Mucosa of descending colon (tissue), 3 donors: ENCODE measurements at regions not wholly inside any gene's neighbourhood (a gene's known extent, or its start where the extent isn't known, plus 50 kb on each side); places are given as distances from the start of the nearest gene placed in this dataset.

Source experiments
- ATAC-seq: fragments of 200-7000 bp; cut with Tn5 transposase; one replicate; pipeline ENCODE4 v1.9.1; 2020; ENCODE audit warnings: mild to moderate bottlenecking, moderate library complexity
- DNase-seq, 3 donors: peaks; one replicate each; pipeline ENCODE4 v3.0.0-alpha.2; 2020
- H3K36me3 ChIP-seq: fragments of 200-600 bp; one replicate; pipeline ENCODE4 v1.8.0; 2021; ENCODE audit warnings: low read depth, mild to moderate bottlenecking
- H3K4me1 ChIP-seq: fragments of 200-600 bp; one replicate; pipeline ENCODE4 v1.8.0; 2021; ENCODE audit warnings: low read depth, mild to moderate bottlenecking
- H3K4me3 ChIP-seq: fragments of 200-600 bp; one replicate; pipeline ENCODE4 v1.8.0; 2021; ENCODE audit warnings: mild to moderate bottlenecking
- H3K9me3 ChIP-seq: fragments of 200-600 bp; one replicate; pipeline ENCODE4 v1.8.0; 2021; ENCODE audit warnings: mild to moderate bottlenecking
- intact Hi-C, 2 donors: fragments of 100-400 bp; cut with DNase I in 1 of 2; cut with micrococcal nuclease in 1 of 2; formaldehyde crosslinking; loops; one replicate each; pipeline versions ENCODE4 v1.11.0 to v1.11.1; 2022; cut with DNase I, micrococcal nuclease
- TF ChIP-seq, protein P1 (sequence below): fragments of 200-600 bp; IDR thresholded peaks from one replicate; pipeline ENCODE4 v1.8.0; 2022; ENCODE audit warnings: antibody characterized with exemption, mild to moderate bottlenecking
- donor health status: DM: no; HTN: no; CAD: no; lungs with moderate emphysema.
- donor health status: DM: no; HTN: no; CAD: no.
- donor health status: DM: no; HTN: yes; CAD: no.

DNA sequence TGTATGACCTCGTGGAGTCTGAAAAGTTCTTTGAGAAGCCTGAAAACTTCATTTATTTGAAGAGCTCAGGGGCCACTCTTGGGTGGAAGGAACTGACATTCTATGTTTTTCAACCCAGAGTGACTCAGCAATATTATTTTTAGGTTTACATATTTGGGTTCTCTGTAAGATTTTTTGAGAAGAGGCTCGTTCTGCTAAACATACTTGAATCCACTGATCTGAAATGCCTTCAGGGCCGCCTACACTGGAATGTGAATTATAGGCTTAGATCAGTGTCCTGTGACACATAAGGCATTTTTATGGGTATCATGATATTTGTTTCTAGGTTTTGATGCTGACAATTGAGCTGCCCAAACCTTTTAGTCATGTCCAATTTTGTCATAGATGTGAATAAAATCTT, 86.2 kb downstream of the PSAT1 start:
- DNase-seq (no peak), ATAC-seq (no peak)
- Histone ChIP-seq H3K4me1 (no peaks in the 10 kb centered on the region), H3K9me3 (no peaks in the 10 kb centered on the region), H3K36me3 (no peaks in the 10 kb centered on the region), H3K4me3 (no peak overlapping the region)
- intact Hi-C loops: no loop called here
- TF ChIP-seq, protein P1, sequence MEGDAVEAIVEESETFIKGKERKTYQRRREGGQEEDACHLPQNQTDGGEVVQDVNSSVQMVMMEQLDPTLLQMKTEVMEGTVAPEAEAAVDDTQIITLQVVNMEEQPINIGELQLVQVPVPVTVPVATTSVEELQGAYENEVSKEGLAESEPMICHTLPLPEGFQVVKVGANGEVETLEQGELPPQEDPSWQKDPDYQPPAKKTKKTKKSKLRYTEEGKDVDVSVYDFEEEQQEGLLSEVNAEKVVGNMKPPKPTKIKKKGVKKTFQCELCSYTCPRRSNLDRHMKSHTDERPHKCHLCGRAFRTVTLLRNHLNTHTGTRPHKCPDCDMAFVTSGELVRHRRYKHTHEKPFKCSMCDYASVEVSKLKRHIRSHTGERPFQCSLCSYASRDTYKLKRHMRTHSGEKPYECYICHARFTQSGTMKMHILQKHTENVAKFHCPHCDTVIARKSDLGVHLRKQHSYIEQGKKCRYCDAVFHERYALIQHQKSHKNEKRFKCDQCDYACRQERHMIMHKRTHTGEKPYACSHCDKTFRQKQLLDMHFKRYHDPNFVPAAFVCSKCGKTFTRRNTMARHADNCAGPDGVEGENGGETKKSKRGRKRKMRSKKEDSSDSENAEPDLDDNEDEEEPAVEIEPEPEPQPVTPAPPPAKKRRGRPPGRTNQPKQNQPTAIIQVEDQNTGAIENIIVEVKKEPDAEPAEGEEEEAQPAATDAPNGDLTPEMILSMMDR: no peak

DNA sequence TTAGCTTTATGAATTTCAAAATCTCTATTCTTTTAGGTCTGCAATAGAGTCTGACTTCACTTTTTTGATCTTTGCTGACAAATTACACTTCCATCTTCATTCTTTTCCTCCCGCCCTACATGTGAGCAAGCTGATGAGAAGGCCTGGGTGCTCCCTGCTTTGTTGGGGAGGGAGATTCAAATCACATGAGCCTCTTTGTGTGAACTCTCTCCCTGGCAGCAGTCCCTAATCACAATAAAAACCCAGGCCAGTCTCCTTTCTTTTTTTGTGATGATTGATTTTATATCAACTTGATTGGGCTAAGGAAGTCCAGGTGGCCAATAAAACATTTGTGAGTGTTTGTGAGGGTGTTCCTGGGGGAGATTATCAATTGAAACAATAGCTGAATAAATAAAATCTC, 89.4 kb downstream of the PSAT1 start:
- no peaks in the 10 kb centered on the region for H3K36me3 ChIP-seq
- no peaks in the 10 kb centered on the region for H3K4me1 ChIP-seq
- ATAC-seq (no peak), DNase-seq (no peak)
- no peaks in the 10 kb centered on the region for H3K9me3 ChIP-seq
- TF ChIP-seq, protein P1: no peak
- intact Hi-C loops: no loop called here
- H3K4me3 ChIP-seq: no peak overlapping the region

DNA sequence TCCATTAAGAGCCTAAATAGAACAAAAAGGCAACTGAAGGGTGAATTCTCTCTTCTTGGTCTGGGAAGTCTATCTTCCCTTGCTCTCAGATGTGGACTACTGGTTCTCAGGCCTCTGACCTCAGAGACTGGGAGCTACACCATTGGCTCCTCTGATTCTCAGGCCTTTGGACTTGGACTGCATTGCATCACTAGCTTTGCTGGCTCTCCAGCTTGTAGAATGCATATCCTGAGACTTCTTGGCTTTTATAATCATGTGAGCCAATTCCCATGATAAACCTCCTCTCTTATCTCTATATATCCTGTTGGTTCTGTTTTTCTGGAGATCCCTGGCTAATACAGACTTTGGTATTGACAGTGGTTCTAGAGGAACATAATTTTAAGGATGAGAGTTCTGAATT, 89.8 kb downstream of the PSAT1 start:
- ATAC-seq (no peak), DNase-seq (no peak)
- no peaks in the 10 kb centered on the region for H3K36me3 ChIP-seq
- no peaks in the 10 kb centered on the region for H3K4me1 ChIP-seq
- no peak overlapping the region for H3K4me3 ChIP-seq
- no peaks in the 10 kb centered on the region for H3K9me3 ChIP-seq
- TF ChIP-seq, protein P1: no peak
- intact Hi-C loops: no loop called here

DNA sequence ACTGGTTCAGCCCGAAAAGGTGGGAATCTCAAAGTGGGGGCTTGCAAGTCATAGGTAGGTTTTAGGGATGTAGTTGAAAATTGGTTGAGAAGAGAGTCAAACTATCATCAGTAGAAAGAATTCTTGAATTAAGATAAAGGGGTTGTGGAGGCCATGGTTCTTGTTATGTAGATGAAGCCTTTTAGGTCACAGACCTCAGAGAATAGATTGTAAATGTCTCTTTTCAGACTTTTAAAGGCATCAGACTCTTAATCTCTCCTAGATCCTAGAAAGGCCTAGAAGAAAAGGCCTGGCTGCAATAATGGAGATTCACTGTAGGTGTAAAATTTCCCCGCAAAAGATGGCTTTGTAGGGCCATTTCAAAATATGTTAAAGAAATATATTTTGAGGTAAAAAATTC, 96.4 kb downstream of the PSAT1 start:
- peaks cover 10% of the 10 kb centered on the region for H3K9me3 ChIP-seq
- ATAC-seq (no peak), DNase-seq (no peak)
- intact Hi-C loops: no loop called here
- no peaks in the 10 kb centered on the region for H3K36me3 ChIP-seq
- no peaks in the 10 kb centered on the region for H3K4me1 ChIP-seq
- no peak overlapping the region for H3K4me3 ChIP-seq
- TF ChIP-seq, protein P1: no peak

DNA sequence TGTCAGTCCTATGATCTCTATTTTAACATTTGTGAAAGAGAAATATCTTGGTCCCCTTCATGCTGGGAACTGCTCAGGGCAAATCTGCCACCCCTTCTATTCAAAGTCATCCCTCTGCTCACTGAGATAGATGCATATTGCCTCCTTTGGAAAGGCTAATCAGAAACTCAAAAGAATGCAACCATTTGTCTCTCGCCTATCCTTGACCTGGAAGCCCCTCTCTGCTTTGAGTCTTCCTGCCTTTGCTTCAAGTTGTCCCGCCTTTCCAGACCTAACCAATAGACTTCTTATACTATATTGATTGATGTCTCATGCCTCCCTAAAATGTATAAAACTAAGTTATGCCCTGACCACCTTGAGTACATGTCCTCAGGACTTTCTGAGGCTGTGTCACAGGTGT, 97.0 kb downstream of the PSAT1 start:
- intact Hi-C loops: no loop called here
- DNase-seq (no peak), ATAC-seq (no peak)
- Histone ChIP-seq H3K4me1 (no peaks in the 10 kb centered on the region), H3K36me3 (no peaks in the 10 kb centered on the region), H3K9me3 (peaks cover 10% of the 10 kb centered on the region), H3K4me3 (no peak overlapping the region)
- TF ChIP-seq, protein P1: no peak

DNA sequence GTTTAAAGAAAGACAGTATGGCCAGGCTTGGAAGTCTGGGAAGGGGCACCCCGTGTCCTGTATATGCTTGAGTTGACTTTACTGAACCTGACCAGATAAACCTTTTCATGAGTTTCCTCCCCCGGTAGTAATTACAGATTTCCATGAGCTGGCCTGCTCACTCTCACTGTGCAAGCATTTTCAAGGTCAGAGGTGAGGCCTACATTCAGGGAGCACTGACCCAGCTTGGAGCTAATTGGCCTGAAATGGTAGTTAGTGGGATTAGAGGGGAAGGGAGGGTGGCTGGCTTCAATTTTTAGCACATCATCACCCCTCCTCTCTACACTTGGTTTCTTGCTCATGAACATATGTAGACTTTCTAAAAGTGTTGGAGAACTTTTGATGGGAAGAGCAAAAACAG, 99.2 kb downstream of the PSAT1 start:
- TF ChIP-seq, protein P1: no peak
- H3K9me3 ChIP-seq: peaks cover 10% of the 10 kb centered on the region
- H3K4me3 ChIP-seq: no peak overlapping the region
- ATAC-seq (no peak), DNase-seq (no peak)
- H3K36me3 ChIP-seq: no peaks in the 10 kb centered on the region
- intact Hi-C loops: no loop called here
- no peaks in the 10 kb centered on the region for H3K4me1 ChIP-seq
